ENCODE measurements at regions not wholly inside any gene's neighbourhood (a gene's known extent, or its start where the extent isn't known, plus 50 kb on each side); places are given as distances from the start of the nearest gene placed in this dataset.
"Not testable (repeated sequence)": the region's sequence is repeated elsewhere in the genome, so short reads cannot be mapped to it uniquely, and the experiment has no call there.

DNA sequence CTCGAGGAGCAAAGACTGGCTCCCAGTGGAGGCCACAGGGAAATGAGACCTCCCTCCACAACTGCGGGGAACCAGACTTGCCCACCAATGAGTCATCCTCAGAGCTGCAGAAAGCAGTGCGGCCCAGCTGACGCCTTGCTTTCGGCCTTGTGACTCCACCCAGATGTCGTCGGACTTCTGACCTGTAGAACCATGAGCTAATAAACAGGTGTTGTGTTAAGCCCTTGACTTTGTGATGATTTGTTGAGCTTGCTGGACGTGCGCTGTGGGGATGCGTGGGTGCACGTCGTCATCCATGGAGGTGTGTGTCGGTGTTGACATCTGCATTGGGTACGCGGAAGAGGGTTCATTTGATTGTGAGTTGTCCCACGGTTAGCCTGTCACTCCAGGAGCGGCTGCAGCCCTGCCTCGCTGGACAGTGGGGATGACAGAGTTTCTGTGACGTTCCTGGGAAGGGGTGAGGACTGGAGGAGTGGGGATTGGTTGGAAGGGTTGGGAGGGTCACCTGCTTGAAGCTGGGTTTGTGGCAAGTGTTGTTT, 154.1 kb downstream of the SH3BP4 start:
- DNase-seq = no peak
- Histone ChIP-seq H3K9me3 (no peaks in the 10 kb centered on the region; the same call in 1 of the 2 replicates), H3K27me3 (no peaks in the 10 kb centered on the region), H3K4me3 (no peak overlapping the region), H3K36me3 (no peaks in the 10 kb centered on the region)

DNA sequence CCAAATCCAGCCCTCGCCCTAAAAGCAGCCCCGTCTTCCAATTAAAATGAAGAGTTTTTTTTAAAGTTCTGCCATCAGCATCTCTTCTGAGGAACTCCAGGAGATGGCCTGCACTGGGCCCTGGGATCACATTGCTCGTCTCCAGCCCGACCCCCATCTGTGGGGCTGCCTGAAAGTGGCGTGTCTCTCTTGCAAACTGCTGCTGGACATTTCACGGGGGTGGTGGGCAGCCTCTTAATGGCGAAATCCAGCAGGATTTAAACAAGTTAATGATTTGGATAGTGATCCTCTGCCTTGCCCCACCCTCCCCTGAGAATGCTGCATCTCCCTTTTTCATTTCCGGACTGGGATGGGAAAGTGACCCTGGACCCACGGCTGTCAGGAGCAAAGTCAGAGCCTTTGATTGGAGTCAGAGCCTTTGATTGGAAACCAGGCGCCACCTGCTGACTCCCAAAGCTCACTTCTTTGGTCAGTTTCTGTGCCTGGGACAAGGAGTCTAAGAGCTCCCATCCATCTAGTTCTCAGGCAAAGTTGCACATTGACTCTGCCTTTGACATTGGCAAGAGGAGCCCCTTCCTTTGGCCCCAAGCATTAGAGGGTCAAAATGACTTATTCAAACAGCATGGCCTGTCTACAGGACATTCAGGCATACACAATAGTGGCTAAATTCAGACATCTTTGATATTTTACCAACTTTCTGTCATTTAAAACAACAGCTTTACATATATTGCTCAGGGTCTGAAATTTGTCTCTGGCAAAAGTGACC, 155.2 kb downstream of the SH3BP4 start:
- DNase-seq = peak; percentile 65
- Histone ChIP-seq H3K9me3 (no peaks in the 10 kb centered on the region; the same call in 1 of the 2 replicates), H3K27me3 (no peaks in the 10 kb centered on the region), H3K4me3 (no peak overlapping the region), H3K36me3 (no peaks in the 10 kb centered on the region)

DNA sequence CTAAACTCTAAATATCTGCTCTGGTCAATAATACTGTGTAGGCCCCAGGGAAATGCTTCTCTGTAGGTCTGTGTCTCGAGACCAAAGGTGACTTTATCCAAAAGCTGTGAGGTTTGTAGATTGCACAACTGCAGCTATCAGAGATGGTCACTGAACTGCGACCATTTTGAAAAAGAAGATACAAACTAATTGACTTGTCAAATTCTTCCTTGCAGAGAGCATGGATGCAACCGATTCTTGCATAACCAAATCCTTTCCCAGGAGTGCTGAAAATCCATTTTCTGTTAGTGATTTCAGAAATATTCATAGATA, 155.8 kb downstream of the SH3BP4 start:
- Histone ChIP-seq H3K4me3 (no peak overlapping the region), H3K9me3 (no peaks in the 10 kb centered on the region; the same call in 1 of the 2 replicates), H3K36me3 (no peaks in the 10 kb centered on the region), H3K27me3 (no peaks in the 10 kb centered on the region)
- no peak for DNase-seq

DNA sequence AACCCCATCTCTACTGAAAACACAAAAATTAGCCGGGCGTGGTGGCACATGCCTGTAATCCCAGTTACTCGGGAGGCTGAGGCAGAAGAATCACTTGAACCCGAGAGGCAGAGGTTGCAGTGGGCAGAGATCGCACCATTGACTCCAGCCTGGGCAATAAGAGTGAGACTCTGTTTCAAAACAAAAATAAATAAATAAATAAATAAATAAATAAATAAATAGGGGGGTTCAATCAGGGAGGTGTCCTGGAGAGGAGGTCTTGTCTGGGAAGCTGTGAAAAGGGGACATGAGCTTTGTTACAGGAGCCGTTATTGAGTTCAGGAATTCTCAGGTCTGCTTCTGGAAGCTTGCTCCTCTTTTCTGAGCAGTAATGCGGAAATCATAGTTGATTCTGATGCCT, 157.7 kb downstream of the SH3BP4 start:
- H3K4me3 ChIP-seq, H3K9me3 ChIP-seq, H3K36me3 ChIP-seq, DNase-seq, H3K27me3 ChIP-seq: not testable (repeated sequence)

DNA sequence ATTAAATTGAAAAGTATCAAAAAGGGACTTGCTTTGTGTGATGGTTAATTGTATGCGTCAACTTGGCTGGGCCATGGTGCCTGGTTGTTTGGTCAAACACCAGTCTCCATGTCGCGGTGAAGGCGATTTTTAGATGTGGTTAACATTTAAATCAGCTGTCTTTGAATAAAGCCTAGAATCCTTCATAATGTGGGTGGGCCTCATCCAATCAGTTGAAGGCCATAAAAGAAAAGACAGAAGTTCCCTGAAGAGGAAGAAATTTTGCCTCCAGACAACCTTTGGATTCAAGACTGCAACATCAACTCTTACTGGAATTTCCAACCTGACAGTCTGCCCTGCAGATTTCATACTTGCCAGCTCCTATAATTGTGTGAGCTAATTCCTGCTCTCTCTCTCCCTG, 160.5 kb downstream of the SH3BP4 start:
- H3K27me3 ChIP-seq = no peaks in the 10 kb centered on the region
- DNase-seq = no peak
- H3K4me3 ChIP-seq = no peak overlapping the region
- no peaks in the 10 kb centered on the region for H3K9me3 ChIP-seq
- H3K36me3 ChIP-seq = no peaks in the 10 kb centered on the region

DNA sequence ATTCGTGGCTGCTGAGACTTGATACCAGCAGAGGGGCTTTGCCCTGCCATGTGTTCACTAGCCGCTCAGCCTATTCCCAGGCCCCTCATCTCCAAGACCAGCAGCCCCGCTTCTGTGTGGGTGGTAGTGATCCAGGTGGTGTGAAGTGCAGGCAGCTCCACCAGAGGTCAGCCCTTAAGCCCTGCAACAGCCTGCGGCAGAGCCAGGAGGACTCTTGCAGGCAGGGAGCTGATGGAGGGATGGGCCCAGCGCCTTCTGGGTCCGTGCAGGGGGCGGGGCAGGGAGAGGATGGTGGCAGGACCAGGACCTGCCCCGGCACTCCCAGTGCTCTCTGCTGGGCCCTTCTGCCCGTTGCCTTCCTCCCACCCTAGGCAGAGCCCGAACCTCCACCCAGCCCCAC, 162.0 kb downstream of the SH3BP4 start:
- no peak for DNase-seq
- Histone ChIP-seq H3K9me3 (no peaks in the 10 kb centered on the region), H3K4me3 (no peak overlapping the region), H3K36me3 (no peaks in the 10 kb centered on the region), H3K27me3 (no peaks in the 10 kb centered on the region)

DNA sequence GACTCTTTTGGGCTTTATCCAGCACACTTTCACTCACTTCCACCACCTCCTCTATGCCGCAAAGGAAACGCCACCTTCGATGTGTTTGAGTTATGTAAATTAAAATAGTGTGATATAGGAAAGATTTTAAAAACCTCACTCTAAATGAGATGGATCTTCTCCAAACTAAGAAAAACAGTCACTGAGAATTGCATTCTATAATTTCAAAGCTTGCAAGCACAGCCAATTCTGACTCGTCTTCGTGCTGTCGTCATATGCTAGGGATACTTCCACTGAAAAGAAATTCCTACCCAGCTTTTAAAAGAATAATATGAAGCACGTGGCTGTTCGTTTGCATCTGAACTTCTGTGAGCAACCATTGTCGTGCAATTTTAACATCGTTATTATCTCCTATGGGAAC, 162.5 kb downstream of the SH3BP4 start:
- no peaks in the 10 kb centered on the region for H3K36me3 ChIP-seq

DNA sequence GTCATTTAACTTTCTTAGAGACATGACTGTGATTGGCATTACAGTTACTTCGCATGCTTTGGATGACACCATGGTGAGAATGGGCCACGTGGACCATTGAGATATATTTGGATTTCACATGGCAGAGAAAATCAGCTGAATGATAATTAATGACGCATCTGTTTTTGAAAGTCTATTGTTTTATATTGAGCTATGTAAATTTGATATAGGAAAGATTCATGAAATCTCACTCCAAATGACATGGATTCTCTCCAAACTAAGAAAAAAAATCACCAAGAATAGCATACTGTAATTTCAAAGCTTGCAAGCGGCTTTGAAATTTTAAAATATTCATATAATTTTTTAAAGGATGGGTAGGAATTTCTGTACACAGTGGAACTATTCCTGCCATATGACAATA, 163.7 kb downstream of the SH3BP4 start:
- Histone ChIP-seq H3K36me3 (no peaks in the 10 kb centered on the region), H3K9me3 (peaks cover 2% of the 10 kb centered on the region; the same call in 1 of the 2 replicates), H3K27me3 (no peaks in the 10 kb centered on the region), H3K4me3 (no peak overlapping the region)
- no peak for DNase-seq

More for the DNA sequence above, 162.5 kb downstream of the SH3BP4 start:
- no peaks in the 10 kb centered on the region for H3K27me3 ChIP-seq
- no peak overlapping the region for H3K4me3 ChIP-seq
- no peak for DNase-seq
- no peaks in the 10 kb centered on the region for H3K9me3 ChIP-seq

DNA sequence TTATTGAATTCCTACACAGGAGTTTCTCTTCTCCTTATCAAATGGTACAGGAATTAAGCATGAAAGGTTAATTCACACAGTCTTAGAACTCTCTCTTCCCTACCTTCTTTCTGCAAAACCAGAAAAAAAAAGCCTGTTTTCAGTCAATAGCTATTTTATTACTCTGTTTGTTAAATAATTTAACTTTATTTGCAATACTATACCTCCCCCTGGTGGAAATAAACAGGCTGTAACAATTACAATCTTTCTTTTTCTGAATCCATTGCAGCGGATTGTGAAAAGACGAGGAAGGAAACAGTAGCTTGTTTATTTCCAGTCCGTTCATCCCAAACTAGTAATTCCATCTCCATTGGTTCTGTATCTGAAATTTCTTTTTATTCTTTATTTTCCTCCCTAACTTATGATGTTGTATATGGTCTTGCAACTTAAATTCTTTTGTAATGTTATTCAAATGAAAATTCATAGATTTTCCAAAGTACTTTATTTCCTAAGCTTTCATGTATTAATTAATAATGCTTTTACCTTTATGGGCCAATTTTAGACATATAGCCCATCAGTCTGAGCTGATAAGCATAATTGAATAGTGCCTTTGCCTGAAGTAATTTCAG, 165.2 kb downstream of the SH3BP4 start:
- H3K36me3 ChIP-seq = no peaks in the 10 kb centered on the region
- no peak for DNase-seq
- no peak overlapping the region for H3K4me3 ChIP-seq
- H3K9me3 ChIP-seq = peaks cover 2% of the 10 kb centered on the region; the same call in 1 of the 2 replicates
- no peaks in the 10 kb centered on the region for H3K27me3 ChIP-seq

DNA sequence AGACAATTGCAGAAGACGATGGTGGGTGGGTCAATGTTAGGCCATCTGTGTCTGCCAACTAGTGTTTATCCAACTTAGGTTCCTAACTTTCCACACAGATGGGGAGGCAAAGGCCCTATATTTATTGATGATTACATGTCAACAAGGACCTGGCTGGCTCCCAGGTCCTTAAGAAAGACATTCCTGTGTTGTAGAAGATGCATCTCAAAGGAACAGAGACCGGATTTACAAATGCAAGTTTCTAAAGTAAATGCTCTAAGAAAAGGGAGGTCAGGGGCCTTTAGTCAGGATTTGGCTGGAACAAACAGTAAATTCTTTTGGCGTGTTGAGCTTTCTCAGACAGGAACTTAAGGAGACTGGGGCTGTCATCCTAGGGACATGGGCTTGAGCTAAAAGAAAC, 175.0 kb downstream of the SH3BP4 start:
- Histone ChIP-seq H3K9me3 (no peaks in the 10 kb centered on the region), H3K27me3 (no peaks in the 10 kb centered on the region), H3K36me3 (no peaks in the 10 kb centered on the region), H3K4me3 (no peak overlapping the region)
- no peak for DNase-seq

DNA sequence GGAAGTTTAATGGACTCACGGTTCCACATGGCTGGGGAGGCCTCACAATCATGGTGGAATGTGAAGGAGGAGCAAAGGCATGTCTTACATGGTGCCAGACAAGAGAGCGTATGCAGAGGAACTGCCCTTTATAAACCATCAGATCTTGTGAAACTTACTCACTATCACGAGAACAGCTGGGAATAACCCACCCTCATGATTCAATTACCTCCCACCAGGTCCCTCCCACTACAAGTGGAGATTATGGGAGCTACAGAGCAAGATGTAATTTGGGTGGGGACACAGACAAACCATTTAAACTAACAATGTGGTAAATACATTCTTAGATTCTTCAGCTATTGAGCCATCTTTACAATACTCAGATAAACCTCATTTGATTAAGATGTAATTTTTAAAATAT, 176.1 kb downstream of the SH3BP4 start:
- Histone ChIP-seq H3K27me3 (no peaks in the 10 kb centered on the region), H3K9me3 (no peaks in the 10 kb centered on the region), H3K4me3 (no peak overlapping the region), H3K36me3 (no peaks in the 10 kb centered on the region)
- DNase-seq = no peak

DNA sequence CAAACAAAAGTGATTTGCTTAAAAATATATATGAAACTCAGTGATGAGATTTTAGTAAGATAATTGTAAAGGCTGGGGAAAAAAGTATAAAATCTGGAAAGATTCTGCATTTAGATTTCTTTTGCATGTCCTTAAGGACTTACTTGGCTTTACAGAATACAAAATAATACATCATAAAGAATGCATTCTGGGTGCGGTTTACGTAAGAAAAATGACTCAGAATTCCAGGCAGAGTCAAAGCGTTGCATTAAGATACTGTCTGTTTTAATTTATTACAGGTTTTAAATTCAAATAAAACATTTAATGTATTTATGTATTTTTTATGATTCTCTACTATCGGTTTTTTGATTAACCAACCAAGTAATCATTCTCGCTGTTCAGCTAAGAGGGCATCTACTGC, 178.0 kb downstream of the SH3BP4 start:
- no peak for DNase-seq
- no peaks in the 10 kb centered on the region for H3K27me3 ChIP-seq
- H3K9me3 ChIP-seq = no peaks in the 10 kb centered on the region
- H3K4me3 ChIP-seq = no peak overlapping the region
- H3K36me3 ChIP-seq = no peaks in the 10 kb centered on the region

DNA sequence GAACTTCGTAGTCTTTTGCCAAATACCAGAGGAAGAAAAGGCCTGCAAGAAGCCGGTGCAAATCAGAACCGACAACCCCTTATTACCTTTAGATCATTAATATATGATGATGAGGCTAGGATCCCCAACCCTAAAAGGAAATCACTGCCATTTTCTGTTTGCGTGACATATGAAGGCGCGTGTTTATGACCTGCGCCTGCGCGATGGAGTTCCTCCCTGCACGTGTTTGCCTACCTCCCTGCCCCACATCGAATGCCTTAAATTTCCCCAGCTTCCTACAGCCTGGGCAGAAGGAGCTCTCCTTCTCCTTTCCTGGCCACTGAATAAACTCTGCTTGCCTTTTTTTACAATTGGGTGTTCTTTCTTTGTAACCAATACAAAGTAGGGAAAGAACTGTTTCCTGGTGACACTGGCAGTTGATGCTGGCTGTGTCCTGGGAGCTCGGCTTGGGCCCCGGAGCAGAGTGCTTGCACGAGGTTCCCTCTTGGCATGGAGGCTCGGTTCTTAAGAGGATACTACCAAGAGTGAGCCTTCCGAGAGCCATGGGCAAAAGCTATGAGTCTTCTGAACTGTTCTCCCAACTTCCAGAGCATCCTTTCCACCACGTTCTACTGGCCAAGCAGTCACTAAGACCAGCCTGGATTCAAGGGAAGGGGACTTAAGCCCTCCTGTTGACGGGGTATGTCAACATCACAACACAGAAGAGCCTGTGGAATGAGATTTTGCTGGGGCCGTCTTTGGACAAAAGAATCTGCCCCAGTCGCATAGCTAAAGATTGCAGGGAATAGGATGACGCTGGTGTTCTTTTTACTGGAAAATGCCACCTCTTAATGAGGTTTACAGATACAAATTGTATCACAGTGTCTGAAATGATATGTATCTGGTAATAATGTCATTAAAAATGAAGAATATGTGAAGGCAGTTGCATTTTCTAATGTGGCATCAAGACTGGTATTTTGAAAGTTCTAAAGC, 179.8 kb downstream of the SH3BP4 start:
- Histone ChIP-seq H3K36me3 (no peaks in the 10 kb centered on the region), H3K27me3 (no peaks in the 10 kb centered on the region), H3K9me3 (no peaks in the 10 kb centered on the region), H3K4me3 (no peak overlapping the region)
- no peak for DNase-seq

DNA sequence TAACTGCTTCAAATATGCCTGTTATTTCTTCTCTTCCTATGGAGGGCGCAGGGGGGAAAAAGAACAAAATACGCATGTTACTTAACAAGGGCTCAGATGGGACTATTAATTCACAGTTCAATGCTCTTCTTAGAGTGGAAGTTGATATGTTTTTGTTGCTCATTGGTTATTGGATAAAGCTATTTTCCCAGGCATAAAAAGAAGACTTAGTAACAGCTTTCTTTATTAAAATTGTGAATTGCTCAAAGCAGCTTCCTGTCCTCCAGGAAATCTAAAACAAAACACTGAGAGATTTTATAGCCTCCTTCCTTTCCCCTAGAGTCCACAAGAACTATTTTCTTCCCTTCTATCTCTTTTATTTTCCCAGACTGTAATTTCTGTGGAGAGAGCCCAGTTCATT, 180.8 kb downstream of the SH3BP4 start:
- Histone ChIP-seq H3K9me3 (no peaks in the 10 kb centered on the region), H3K4me3 (no peak overlapping the region), H3K36me3 (no peaks in the 10 kb centered on the region), H3K27me3 (no peaks in the 10 kb centered on the region)
- DNase-seq = no peak

DNA sequence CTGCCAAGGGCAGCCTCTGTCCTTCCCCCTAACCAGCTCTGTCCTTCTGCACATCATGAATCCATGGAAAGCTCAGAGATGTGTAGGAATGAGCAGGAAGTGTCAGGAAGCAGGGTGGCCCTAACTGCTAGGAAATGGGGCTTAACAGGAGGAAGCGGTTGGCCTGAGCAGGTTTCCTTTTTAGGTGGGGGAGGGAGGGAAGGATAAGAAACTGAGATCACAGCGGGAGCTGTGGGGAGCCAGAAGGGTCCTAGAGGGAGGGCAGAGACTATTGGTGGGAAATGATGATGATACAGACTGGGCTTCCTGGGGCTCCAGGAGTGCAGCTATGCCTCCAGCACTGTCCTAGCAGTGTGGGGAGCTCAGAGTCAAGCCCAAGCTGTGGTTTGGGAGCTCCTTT, 182.0 kb downstream of the SH3BP4 start:
- H3K27me3 ChIP-seq = no peaks in the 10 kb centered on the region
- H3K36me3 ChIP-seq = no peaks in the 10 kb centered on the region

DNA sequence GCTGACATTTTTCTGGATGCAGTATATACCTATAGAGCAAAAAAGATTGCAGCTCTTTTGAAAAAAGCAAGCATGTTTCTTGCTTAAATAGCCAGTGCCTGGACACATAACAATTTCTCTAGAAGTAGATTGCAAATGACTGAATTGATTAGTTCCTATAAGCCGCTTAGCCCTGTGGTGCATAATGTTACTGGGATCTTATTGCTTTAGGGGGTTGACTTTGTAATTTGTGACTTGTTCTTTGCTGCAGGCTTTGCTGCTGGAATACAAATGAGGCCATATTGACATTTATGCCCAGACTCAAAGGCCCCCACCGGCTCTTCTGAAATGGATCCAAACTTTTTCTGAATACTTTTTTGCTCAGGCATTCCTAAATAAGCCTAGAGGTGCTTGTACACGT, 182.6 kb downstream of the SH3BP4 start:
- Histone ChIP-seq H3K4me3 (no peak overlapping the region), H3K27me3 (no peaks in the 10 kb centered on the region), H3K9me3 (no peaks in the 10 kb centered on the region), H3K36me3 (no peaks in the 10 kb centered on the region)
- DNase-seq = no peak

More for the DNA sequence above, 182.0 kb downstream of the SH3BP4 start:
- DNase-seq = no peak
- H3K9me3 ChIP-seq = no peaks in the 10 kb centered on the region
- H3K4me3 ChIP-seq = no peak overlapping the region

Data from MG63 (cell line).